HG02938 (cell line): ENCODE measurements at regions not wholly inside any gene's neighbourhood (a gene's known extent, or its start where the extent isn't known, plus 50 kb on each side); places are given as distances from the start of the nearest gene placed in this dataset.

Experiments used
- ATAC-seq: cut with Tn5 transposase; IDR thresholded peaks from one replicate; pipeline ENCODE4 v1.9.1; 2021; ENCODE audit warnings: mild to moderate bottlenecking, moderate library complexity; ENCODE audit not compliant: unreplicated experiment

DNA sequence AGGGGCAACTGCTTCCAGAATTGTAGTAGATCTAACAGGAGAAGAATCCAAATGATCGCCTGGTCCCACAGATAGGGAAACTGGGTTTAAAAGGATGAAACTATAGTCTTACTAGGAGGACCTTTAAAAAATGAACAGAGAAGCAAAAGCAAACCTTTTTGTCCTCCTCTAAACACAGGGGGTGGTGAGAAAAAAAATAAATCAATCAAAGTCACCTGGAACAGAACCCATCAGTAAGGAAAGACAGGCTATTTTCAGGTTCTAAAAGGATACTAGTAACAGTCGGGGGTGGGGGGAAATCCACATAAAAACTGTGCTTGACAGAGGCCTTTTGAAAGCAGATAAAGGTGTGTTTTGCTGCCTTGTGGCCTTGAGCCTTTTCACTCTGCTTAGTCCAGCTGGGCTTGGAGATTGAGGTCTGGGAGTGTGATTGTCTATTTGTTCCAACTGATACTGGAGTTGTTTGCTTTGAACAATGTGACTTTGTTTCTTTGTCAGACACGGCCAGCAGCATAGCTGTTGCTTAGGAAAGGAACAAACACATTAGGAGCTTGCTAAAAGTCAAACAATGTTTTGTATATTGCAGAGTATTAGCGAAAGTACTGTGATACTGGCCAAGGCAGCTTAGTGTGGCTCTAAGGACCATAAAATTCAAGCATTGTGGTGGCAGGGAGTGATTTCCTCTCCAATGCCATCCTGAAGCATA lies 141.1 kb upstream of the IRF2BP2 start:
- no peak for ATAC-seq

DNA sequence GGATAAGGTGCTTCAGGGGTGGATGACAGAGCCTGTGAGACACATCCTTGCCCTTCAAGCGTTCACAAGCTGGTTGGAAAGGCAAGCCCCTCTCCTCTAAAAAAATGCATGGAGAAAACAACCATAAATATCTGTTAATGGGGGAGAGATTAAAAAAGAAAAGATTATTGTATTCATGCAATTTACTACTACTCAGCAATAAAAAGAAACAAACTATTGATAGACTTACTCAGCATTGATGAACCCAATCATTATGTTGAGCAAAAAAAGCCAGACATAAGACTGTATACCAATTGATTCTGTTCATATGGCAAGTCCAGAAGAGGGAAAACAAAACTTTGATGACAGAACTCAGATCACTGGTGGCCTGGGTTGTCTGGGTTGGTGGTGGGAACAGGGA lies 138.7 kb upstream of the IRF2BP2 start:
- ATAC-seq, result no peak

DNA sequence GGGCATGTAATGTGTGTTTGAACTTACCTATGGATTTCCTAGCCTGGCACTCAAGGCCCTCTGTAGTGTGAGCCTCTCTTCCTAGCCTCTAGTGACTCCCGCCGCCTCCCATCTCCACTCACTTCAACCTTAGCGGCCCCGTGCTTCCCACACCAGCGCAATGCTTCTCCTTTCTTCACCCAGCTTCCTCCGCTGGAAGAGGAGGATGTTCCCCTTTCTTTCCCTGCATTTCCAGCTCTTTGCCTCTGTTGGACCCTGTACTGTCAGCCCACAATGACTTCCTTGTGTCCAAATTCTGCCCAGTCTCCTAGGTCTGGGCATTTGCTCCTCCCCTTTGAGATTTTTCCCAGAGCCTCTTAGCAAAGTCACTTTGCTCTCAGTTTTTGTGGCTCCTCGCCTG lies 138.1 kb upstream of the IRF2BP2 start:
- no peak for ATAC-seq

DNA sequence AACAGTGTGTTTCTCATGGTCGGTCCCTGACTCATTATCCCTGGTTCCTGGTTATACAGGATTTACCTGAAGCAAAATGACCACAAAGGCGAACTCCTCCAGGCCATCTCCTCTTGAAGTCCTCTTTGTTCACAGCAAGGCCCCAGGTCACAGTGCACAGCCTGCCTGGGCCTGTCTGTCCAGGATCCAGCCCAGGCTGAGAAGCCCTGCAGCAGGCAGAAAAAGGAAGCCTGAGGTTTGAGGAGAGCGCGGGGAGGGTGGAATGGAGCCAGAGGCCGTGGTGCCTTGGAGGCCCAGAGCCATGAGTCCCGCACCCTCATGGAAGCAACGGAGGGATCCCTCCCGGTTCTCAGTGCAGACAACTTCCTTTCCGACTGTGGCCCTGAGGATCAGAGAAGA lies 136.8 kb upstream of the IRF2BP2 start:
- no peak for ATAC-seq

DNA sequence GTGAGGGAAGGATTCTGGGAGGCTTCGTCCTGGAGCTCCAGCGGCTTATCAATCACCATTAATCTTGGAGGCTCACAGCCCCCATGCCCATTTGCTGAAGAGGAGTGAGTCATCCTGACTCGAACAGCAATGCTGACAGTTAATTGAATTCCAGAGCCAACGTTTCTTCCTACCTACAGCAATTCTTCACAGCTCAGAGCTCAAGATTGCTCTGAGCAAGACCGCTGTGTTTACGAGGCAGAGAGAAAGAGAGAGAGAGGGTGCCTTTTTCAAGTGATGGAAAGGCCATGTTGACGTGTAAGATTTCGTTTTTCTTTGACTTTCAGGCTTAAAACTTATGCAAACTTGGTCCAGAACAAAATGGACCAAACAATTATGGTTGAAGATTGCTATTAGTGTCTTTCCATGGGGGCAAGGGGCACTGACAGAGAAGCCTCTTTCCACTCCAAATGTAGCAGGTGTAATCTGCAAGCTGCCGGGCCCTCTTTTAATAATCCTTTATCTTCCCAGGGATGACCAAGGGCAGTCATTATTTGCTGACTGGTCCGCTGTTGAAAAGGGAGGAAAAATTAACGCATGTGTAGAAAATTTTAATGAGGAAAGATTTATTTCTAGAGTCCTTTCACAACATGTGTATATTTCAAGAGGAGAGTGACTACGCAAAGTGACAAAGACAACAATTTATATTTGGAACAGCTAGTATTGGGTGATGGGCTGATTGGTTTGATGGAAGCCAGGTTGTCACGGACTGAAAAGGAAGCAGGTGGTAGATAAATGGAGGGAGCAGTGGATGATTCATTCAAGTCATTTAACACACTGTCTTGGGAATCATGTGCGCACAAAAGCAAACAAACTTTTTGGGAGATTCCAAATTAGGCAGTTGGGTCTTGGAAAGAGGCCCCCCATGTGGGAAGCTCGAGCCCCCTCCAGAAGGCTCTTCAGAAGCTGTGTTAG lies 136.1 kb upstream of the IRF2BP2 start:
- no peak for ATAC-seq

DNA sequence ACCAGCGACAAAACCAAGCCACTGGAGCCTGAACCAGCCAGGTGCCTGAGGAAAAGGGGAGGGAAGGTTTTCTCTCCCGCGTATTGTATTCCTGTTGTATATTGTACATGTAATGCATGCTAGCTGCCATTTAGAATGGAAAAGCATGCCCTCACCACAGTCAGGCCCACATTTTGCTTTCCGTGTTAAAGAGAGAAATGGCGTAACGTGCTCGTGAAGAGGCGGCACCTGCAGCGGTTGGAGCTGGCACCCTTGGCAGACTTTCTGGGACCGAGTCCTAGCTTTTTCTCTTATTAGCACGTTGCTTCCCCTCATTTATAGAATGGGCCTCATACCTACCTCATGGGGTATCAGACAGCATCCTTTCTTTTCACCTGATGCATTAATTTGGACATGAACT lies 135.3 kb upstream of the IRF2BP2 start:
- no peak for ATAC-seq

DNA sequence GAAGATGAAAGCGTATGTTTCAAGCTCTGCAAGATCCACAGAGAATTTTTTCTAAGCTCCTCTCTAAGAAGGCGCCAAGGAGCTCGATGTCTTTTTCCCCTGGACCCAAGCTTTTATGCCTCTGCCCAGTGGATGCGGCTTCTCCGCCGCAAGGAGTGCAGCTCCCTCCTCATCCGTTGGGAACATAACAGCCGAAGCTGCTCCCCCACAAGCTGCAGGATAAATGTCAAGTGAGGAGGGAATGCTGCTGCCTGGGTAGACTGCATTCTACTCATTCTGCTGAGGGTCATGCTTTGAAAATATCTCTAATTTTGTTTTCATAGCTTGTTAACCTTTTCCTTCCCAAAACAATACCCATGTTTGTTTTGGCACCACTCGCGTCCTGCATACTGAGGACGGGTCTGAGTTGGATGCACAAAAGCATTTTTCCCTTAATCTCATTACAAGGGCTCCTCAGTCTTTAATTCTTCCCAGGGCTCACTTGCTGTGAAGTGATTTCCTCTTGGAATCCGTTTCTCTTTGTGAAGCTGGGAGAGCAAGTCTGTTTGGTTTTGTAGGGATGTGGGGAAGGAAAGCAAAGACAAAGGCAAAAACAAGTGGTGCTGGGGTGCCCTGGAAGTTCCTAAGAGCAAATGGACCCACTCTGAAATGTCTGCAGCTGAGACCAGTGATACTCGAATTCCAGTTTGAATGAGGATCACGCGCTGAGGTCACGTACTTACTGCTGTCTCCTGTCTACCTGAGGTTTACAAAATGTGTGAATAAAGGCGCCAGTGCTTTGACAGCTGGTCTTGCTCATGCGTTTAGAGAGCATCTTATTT lies 134.0 kb upstream of the IRF2BP2 start:
- no peak for ATAC-seq

DNA sequence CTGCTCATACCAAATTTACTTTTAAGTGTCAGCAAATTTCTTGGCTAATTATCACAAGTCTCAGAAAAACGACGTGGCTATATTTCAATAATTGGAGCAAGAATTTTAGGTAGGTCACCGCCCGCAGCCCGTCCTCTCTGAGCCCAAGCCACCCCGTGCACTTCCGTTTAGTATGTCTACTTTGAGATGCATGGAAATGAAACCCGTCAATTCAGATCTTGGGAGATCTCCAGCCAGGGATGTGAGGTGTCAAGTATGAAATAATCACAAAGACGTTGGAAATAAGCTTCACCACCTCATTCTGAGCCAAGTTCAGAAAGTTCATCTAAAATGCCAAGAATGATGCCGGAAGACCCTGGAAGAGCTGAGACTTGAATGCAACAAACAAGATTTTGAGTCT lies 132.6 kb upstream of the IRF2BP2 start:
- no peak for ATAC-seq

DNA sequence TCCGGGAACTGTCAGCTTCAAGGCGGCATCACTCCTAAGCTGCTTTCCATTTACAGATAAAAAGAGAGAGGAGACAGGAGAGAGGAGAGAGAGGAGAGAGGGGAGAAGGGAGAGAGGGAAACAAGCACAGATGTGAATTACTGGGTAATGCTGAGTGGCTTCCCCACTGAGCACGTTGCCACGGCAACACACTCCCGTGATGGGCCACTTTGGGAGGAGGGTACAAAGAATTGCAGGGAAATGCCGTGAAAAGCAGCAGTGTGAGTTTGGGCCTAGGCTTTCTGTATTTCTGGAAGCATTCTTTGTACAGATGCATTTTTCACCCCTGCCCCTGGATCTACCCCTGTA lies 128.0 kb upstream of the IRF2BP2 start:
- ATAC-seq, result no peak

DNA sequence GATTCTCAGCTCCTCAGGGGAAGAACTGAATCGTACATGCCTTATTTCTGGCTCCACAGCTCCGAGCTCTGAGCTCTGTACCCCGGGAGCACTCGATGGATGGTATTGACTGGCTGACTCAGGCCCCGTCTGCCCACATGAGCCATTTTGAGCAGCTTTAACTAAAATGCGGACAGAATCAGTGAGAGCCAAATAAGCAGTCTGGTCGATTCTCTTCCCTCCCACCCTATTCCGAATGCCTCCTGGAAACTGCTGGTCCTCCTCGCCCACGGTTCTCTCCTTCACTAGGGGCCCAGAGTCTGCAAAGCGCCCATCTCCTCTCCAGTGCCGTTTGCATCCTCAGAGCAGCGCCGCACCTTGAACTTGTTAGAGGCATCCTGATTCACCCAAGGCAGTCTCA lies 125.9 kb upstream of the IRF2BP2 start:
- no peak for ATAC-seq

DNA sequence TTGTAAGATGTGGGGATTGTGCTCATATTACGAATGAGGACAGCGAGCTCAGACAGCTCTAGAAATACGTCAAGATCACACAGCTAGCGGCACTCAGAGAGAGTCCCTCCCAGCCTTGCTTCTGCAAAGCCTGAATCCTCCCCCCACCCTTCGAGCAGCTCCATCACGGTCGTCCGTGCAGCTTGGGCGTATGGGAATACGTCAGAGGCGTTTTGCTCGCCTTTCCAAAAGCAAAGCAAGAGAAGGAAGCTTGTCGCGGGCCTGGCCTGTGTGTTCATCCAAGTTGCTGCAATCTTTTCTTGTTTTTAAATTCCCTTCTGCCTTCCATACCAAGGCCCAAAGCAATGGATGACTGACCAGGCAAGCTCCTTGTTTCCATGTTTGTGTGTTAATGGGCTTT lies 125.5 kb upstream of the IRF2BP2 start:
- ATAC-seq, result no peak

DNA sequence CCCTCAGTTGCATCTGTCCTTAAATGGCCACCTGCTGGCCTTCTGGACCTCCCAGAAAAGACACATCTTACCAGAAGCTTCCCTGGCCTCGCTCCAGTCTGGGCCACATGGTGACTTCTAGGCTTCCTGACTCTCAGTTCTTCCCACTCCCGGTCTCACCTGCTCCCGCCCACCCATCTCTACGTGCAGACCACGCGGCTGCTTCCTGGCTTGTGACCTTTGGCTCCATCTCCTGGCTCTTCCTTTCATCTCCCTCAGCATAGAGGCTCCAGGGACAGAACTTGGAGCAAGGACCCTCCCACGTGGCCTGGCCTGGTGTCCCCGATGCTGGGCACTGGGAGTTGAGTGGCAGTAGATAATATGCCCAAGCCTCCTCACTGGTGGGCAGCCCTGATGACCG lies 124.9 kb upstream of the IRF2BP2 start:
- no peak for ATAC-seq

DNA sequence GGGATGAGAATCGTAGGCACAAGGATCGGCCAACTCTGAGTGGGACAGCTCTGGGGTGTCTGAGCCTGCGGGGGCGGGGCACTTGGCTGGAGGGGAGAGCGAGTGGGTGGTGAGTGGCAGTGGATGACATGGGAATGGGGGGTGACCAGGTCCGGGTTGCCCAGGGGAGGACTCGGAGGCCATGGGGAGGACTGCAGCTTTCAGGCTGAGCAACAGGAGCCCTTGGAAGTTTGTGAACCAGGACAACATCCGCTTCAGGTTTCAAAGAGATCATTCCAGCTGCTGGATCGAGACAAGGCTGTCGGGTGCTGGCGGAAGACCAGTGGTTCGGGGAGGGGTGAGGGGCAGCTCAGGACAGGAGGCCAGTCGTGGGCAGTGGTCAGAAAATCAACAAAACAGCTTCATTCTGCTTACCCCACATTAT lies 124.4 kb upstream of the IRF2BP2 start:
- no peak for ATAC-seq

DNA sequence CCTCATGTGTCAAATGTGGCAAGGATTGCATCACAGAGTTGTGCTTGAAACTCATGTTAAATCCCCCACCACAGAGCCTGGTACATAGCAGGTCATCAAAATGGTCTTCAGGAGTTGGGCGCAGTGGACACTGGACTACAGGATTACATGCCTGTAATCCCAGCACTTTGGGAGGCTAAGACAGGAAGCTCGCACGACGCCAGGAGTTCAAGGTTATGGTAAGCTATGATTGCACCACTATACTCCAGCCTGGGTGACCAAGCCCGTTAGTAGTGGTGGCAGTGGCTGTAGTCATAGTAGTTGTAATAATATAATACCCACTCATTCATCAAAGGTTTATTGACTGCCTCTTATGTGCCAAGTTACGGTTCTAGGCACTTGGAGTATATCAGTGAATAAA lies 123.4 kb upstream of the IRF2BP2 start:
- ATAC-seq, result no peak

DNA sequence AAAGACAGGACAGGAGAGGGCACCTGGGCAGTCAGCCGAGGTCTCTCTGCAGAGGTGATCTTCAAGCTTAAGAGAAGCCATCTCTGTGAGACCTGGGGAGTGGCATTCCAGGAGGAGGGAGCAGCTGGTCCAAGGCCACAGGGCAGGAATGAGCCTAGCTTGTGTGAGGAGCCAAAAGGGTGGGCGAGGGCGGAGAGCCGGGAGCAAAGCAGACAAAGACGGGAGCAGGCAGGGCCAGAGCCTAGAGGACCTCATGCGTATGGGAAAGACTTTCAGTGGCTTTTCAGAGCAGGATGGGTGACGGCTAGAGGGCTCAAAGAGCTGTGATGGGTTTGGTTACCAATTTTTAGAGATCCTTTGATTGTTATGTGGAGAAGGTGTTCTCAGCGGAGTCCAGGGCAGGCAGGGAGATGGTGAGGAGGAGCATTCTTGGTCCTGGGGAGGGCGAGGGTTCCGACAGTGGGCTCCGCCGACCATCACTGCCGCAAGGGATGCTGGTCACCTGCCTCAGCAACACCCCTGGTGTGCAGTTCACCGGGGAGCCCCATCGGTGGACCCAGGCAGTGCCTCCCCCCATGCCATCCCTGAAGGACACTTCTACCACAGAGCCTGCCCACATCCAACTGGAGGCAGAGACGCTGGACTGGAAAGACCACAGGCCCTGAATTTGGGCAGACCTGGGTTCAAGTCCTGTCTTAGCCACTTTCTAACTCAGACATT lies 122.9 kb upstream of the IRF2BP2 start:
- ATAC-seq, result no peak

DNA sequence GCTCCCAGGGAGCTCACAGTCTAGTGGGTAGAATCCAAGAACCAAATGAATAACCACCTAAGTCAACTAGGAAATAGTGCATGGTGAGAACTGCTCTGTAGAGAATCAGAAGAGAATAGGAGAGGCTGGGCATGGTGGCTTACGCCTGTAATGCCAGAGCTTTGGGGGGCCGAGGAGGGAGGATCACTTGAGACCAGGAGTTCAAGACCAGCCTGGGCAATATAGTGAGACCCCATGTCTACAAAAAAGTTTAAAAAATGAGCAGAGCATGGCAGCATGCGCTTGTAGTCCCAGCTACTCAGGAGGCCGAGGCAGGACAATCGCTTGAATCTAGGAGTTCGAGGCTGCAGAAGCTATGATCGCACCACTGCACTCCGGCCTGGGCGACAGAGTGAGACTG lies 122.3 kb upstream of the IRF2BP2 start:
- no peak for ATAC-seq

DNA sequence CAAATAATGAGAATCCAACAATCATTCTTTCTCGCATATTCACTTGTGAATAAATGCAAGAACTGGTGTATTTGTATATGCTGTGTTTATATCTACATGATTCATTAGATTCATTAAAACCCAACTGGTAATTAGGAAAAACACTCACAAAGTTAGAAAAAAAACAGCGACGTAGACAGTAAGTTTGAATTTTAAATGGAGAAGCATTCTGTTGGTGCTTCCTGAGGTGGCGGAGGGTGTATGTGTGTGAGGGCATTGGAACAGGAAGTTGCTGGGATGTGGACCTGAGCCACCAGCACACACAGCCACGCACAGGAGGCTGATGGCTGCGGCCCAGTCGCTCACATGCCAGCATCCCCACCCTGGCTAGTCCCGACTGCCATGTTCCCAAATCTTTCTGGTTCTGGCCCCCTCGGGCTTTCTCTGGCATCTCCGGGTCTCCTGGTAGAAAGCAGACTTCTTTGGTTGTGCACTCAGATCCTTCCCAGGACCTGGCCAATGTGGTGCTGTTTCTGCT lies 121.6 kb upstream of the IRF2BP2 start:
- ATAC-seq, result peak; percentile 29

DNA sequence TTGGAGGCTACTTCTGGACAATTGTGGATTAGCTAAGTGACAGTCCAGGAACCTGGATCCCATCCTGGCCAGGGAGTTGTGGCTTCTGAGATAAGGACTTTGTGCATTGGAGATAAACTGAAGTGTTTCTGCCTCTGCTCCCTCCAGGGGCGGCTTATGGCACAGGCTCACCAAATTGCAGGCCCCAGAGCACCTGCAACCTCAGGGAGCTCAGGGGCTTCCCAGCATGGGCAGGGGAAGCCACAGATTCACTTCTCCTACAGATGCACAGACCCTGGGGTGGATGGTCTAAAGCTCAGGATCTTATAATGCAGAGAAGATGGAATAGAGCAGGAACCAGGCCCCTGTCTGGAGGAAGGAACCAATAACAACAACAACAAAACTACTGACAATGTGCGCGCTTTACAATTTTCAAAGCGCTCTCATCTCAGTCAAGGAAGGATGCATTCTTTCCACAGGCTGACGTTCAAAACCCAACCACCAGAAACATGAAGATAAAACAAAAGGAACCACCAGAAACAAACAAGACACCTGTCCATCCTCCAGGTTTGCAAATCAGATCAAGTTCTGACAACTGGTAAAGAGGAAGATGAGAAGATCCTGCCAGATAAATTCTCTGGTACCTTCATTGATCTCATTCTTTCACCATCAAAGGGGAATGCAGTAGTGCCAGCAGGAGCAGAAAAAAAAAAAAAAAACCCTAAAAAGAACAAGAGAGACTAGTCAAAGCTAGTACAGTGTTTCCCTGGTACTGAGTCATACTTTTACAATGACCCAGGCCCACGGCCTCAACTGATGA lies 121.0 kb upstream of the IRF2BP2 start:
- ATAC-seq, result peak; percentile 74

DNA sequence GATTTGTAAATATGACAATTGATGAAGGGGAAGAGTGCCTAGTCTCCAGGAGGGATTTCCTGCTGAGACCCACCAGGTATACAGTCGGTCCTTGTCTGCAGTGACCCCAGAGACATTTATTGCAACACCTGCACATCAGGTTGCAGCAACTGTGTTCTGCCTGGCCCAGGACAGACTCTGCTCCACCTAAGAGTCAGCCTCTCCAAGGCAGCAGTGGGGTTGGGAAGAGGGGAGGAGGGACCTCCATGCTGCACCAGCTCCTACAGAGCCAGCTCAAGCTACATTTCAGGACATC lies 120.4 kb upstream of the IRF2BP2 start:
- ATAC-seq, result no peak
